IPS DF 4.7 (cell line): ENCODE measurements at regions not wholly inside any gene's neighbourhood (a gene's known extent, or its start where the extent isn't known, plus 50 kb on each side); places are given as distances from the start of the nearest gene placed in this dataset.
A peak's percentile ranks its signal among the peaks of the same experiment; 100 is the strongest.
"Not testable (repeated sequence)": the region's sequence is repeated elsewhere in the genome, so short reads cannot be mapped to it uniquely, and the experiment has no call there.

ENCODE experiments used
- DNase-seq: peaks from one replicate; pipeline ENCODE4 v3.0.0-alpha.2; 2013; ENCODE audit warnings: low spot score; ENCODE audit errors: extremely low read depth

- DNase-seq, result not testable (repeated sequence)
Observed at GRCh38 chr6:140704008-140704407, 1329.6 kb upstream of the CITED2 start.

- DNase-seq, result no peak
Observed at GRCh38 chr6:140697585-140697984, 1323.1 kb upstream of the CITED2 start.

DNA sequence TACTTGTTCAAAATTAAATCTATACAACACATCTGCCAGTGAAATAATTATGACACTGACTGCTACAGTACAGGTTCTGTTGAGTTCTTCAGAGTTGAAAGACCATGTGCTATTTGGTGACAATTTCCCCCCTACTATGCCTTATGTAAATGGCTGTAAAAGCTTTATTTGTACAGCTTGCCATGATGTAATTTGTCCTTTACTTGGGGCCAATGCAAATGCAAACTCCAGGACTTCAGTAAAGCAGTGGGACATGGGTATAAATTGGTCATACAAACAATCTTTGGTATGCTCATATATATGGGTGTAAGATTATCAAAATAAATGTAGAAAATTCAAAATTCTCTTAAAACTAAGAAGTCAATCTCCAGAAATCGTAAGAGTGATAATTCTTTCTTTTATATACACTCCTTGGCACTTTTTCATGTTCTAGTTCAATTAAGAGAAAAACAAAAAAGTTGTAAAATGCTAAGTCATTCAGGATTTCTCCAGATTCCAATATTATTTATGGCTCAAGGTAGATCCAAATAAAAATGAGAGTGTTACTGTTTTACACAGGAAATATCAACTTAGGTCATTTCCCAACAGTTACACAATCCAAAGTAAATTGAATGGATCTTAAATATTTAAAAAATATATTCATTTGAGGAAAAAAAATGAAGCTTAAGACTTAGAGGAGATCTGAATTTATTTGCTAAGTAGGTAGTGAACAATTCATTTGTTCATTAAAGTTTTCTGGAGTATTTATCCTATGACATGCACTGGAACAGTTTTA lies 1310.5 kb upstream of the CITED2 start:
- DNase-seq, result no peak

- no peak for DNase-seq
Observed at GRCh38 chr6:140677781-140678528, 1303.5 kb upstream of the CITED2 start.

GRCh38 chr6:140671926-140672325 lies 1297.5 kb upstream of the CITED2 start:
- DNase-seq, result no peak

- DNase-seq, result no peak
Observed at GRCh38 chr6:140670021-140670420, 1295.6 kb upstream of the CITED2 start.

GRCh38 chr6:140669321-140669720 lies 1294.9 kb upstream of the CITED2 start:
- no peak for DNase-seq

DNA sequence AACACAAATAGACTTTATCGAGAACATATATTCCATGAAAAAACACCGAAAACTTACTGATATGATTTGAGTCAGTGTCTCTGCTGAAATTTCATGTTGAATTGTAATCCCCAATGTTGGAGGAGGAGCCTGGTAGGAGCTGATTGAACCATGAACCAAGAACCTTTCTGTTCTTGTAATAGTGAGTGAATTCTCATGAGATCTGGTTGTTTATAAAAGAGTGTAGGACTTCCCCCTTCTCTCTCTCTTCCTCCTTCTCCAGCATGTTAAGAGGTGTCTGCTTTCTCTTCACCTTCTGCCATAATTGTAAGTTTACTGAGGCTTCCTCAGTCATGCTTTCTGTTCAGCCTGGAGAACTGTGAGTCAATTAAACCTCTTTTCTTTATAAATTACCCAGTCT lies 1289.3 kb upstream of the CITED2 start:
- DNase-seq, result no peak

- no peak for DNase-seq
Observed at GRCh38 chr6:140663094-140663493, 1288.6 kb upstream of the CITED2 start.

- no peak for DNase-seq
Observed at GRCh38 chr6:140661691-140662090, 1287.2 kb upstream of the CITED2 start.

DNA sequence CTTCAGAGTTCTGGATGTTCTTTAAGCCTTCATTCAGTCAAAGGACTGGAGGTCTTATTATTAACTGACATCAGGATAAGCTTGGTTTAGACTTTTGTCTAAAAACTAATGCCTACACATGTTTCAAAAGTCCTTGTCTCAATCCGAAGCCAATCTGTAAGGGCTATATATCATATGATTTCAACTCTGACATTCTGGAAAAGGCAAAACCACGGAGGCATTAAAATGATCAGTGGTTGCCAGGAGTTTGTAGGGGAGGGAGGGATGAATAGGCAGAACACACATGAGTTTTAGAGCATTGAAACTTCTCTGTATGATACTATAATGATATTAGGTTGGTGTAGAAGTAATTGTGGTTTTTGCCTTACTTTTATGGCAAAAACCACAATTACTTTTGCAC lies 1285.8 kb upstream of the CITED2 start:
- no peak for DNase-seq

GRCh38 chr6:140653972-140654371 lies 1279.5 kb upstream of the CITED2 start:
- no peak for DNase-seq

GRCh38 chr6:140653506-140653905 lies 1279.1 kb upstream of the CITED2 start:
- DNase-seq, result no peak

- DNase-seq, result not testable (repeated sequence)
Observed at GRCh38 chr6:140649502-140649901, 1275.1 kb upstream of the CITED2 start.

DNA sequence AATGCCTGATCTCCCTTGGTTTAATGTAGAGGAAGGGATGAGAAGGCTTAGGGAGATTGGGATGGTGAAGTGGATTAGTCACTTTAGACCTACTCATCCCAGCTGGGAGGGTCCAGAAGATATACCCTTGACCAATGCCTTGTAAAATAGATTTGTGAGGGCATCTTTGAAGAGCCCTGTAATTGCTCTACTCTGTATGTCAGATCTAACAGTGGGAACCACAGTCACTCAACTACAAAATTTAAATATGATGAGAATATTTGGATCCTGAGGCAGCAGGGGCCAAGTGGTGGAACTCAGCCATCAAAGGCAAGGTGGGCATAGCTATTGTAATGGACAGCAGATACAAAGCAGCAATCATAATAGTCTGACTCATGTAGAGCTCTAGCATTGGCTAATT lies 1272.9 kb upstream of the CITED2 start:
- DNase-seq, result not testable (repeated sequence)

- DNase-seq, result no peak
Observed at GRCh38 chr6:140644017-140644416, 1269.6 kb upstream of the CITED2 start.

DNA sequence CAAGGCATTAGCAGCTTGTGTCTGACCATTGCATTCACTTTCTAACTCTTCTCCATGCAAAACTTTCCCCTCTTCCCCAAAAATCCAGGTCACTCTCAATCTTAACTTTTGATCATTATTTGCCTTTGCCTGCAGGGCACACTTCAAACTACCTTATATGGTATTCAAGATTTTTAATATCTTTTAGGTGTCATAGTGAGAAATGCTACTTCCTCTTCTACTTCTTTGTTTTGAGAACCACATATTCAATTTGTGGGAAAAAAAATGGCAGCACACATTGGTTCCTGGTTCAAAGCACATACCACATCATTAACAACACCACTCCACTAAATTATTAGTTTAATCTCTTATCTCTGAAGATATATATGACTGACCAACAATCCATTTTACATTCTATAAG lies 1267.0 kb upstream of the CITED2 start:
- DNase-seq, result no peak

DNA sequence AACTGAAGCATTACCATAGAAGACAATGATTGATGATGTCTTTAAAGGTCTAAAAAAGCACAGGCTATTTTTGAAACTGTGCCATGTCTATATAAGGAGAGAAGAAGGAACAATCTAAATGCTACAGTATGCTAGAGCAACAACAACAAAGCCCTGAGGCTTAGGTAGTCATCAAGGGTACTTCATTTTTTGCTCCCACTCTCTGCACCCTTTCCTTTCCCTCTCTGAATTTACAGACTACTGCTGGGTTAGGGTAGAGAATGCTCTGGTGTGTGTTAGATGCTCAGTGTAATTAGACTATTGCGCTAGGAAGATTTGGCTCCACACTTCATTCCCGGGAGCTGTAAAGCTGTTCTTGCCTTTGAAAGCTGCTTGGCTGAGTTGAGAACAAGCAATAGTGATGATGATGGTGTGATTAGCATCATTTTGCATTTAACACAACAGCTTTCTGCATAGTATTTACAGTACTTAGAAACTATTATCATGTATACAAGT lies 1262.5 kb upstream of the CITED2 start:
- peak; percentile 25 for DNase-seq

GRCh38 chr6:140636271-140636907 lies 1261.9 kb upstream of the CITED2 start:
- no peak for DNase-seq

DNA sequence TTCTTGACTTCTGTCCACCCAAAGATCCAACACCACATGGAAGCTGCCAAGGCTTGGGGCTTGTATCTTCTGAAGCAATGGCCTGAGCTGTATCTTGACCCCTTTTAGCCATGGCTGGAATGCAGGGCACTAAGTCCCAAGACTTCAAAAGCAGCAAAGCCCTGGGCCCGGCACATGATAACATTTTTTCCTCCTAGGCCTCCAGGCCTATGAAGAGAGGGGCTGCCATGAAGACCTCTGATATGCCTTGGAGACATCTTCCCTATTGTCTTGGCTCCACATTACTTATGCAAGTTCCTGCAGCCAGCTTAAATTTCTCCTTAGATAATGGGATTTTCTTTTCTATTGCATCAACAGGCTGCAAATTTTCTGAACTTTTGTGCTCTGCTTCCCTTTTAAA lies 1252.6 kb upstream of the CITED2 start:
- DNase-seq, result no peak

DNA sequence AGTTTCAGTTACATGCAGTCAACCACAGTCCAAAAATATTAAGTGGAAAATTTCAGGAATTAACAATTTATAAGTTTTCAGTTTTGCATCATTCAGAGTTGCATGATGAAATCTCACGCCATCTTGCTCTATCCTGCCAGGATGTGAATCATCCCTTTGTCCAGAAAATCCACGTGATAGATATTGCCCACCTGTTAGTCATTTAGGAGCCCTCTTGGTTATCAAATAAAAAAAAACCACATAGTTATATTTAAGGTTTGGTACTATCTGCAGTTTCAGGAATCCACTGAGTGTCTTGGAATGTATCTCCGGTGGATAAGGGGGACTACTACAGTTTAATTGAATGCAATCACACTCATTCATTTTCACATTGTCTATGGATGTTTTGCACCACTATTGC lies 1249.0 kb upstream of the CITED2 start:
- no peak for DNase-seq

DNA sequence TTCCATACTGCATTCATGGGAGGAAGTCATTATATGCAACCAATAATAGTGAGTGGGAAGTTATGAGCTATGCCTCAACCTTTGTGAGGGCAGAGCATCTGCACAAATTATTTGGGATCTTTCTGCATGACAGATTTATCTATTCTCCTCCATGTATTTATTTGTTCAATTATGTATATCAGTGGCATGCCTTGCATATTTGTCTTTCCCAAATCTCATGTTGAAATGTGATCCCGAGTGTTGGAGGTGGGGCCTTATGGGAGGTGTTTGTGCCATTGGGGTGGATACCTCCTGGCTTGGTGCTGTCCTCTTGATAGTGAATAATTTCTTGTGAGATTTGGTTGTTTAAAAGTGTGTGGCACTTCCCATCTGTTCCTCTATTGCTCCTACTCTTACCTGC lies 1246.0 kb upstream of the CITED2 start:
- DNase-seq, result no peak
